ENCODE measurements at regions not wholly inside any gene's neighbourhood (a gene's known extent, or its start where the extent isn't known, plus 50 kb on each side); places are given as distances from the start of the nearest gene placed in this dataset.

- Histone ChIP-seq H3K27me3 (no peaks in the 10 kb centered on the region), H3K27ac (no peak overlapping the region), H3K9me3 (no peaks in the 10 kb centered on the region), H3K4me1 (no peaks in the 10 kb centered on the region), H3K4me3 (no peak overlapping the region), H3K36me3 (no peaks in the 10 kb centered on the region)
- no peak for TF ChIP-seq CTCF (IDR thresholded peaks at IDR 0.05)
- no peak for ATAC-seq
- intact Hi-C loops (cut with DNase I): no loop called here
- no peak for DNase-seq
Observed at GRCh38 chr18:52200406-52200805, 139.6 kb upstream of the DCC start.

GRCh38 chr18:52200921-52201663, 138.9 kb upstream of the DCC start:
- no peaks in the 10 kb centered on the region for H3K4me1 ChIP-seq
- DNase-seq (peak in 1 of 4 donors; percentile 16), ATAC-seq (no peak)
- no peak for TF ChIP-seq CTCF (IDR thresholded peaks at IDR 0.05)
- intact Hi-C loops (cut with DNase I): no loop called here
- H3K27ac ChIP-seq: no peak overlapping the region
- no peak overlapping the region for H3K4me3 ChIP-seq
- no peaks in the 10 kb centered on the region for H3K27me3 ChIP-seq
- no peaks in the 10 kb centered on the region for H3K9me3 ChIP-seq
- no peaks in the 10 kb centered on the region for H3K36me3 ChIP-seq

GRCh38 chr18:52208646-52209045, 131.4 kb upstream of the DCC start:
- Histone ChIP-seq H3K4me3 (no peak overlapping the region), H3K9me3 (no peaks in the 10 kb centered on the region), H3K36me3 (no peaks in the 10 kb centered on the region), H3K27me3 (no peaks in the 10 kb centered on the region), H3K4me1 (no peaks in the 10 kb centered on the region), H3K27ac (no peak overlapping the region)
- ATAC-seq: no peak
- TF ChIP-seq CTCF (IDR thresholded peaks at IDR 0.05): no peak
- intact Hi-C loops (cut with DNase I): no loop called here
- no peak for DNase-seq

- ATAC-seq (no peak), DNase-seq (no peak)
- intact Hi-C loops (cut with DNase I): no loop called here
- TF ChIP-seq CTCF (IDR thresholded peaks at IDR 0.05): no peak
- Histone ChIP-seq H3K9me3 (no peaks in the 10 kb centered on the region), H3K27me3 (no peaks in the 10 kb centered on the region), H3K27ac (no peak overlapping the region), H3K4me3 (no peak overlapping the region), H3K4me1 (no peaks in the 10 kb centered on the region), H3K36me3 (no peaks in the 10 kb centered on the region)
Observed at GRCh38 chr18:52216109-52216508, 123.9 kb upstream of the DCC start.

GRCh38 chr18:52216666-52217065, 123.3 kb upstream of the DCC start:
- no peaks in the 10 kb centered on the region for H3K4me1 ChIP-seq
- no peak for TF ChIP-seq CTCF (IDR thresholded peaks at IDR 0.05)
- H3K27me3 ChIP-seq: no peaks in the 10 kb centered on the region
- H3K36me3 ChIP-seq: no peaks in the 10 kb centered on the region
- DNase-seq (no peak), ATAC-seq (no peak)
- intact Hi-C loops (cut with DNase I): no loop called here
- no peak overlapping the region for H3K4me3 ChIP-seq
- no peak overlapping the region for H3K27ac ChIP-seq
- no peaks in the 10 kb centered on the region for H3K9me3 ChIP-seq
